ENCODE measurements at regions not wholly inside any gene's neighbourhood (a gene's known extent, or its start where the extent isn't known, plus 50 kb on each side); places are given as distances from the start of the nearest gene placed in this dataset.
"Not testable (repeated sequence)": the region's sequence is repeated elsewhere in the genome, so short reads cannot be mapped to it uniquely, and the experiment has no call there.

DNA sequence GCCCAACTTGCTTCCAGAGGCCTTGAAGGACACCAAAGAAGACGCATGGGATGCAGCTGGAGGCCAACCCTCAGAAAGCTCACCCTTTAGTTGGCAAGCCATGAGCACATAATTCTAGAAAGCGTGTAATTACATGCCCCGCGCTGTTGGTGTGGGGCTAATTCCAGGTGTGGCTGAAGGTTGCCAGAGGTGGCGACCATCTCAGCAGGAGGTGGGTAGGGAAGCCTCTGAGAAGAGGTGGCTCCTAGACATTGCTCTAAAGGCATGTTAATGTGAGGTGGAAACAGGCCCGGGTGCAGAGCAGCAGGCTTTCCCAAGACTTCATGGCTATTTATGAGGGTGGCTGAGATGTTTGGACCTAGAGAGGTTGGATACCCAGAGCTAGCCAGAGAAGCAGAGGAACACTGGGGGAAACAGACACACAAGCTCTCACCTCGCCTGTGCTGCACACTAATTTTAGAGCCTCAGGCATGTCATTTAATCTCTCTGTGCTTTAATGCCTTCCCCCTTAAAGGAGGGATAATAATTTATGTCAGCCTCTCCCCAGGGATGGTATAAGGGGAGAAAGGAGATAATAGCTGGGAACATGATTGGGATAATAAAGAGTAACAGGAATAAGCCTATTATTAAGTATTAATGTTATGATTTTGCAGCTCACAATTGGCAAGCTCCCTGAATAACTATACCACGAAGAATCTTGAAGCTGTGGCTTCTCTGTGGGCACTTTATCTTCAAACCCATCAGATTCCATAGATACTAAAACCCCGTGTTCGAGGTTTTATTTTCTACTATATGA, 60.0 kb upstream of the HELT start:
- H3K4me3 ChIP-seq (ENCODE audit: low read length), result no peak overlapping the region
- TF ChIP-seq CTCF (IDR thresholded peaks at IDR 0.05; ENCODE audit: insufficient read depth, low read depth, low read length, missing control alignments), result no peak
- DNase-seq (ENCODE audit: low read depth), result no peak

GRCh38 chr4:184958923-184959210, 59.4 kb upstream of the HELT start:
- no peak for DNase-seq (ENCODE audit: low read depth)
- H3K4me3 ChIP-seq (ENCODE audit: low read length), result no peak overlapping the region
- no peak for TF ChIP-seq CTCF (IDR thresholded peaks at IDR 0.05; ENCODE audit: insufficient read depth, low read depth, low read length, missing control alignments)

- DNase-seq (ENCODE audit: low read depth), result no peak
- no peak overlapping the region for H3K4me3 ChIP-seq (ENCODE audit: low read length)
- no peak for TF ChIP-seq CTCF (IDR thresholded peaks at IDR 0.05; ENCODE audit: insufficient read depth, low read depth, low read length, missing control alignments)
These were observed 59.0 kb upstream of the HELT start for GRCh38 chr4:184959309-184959708.

DNA sequence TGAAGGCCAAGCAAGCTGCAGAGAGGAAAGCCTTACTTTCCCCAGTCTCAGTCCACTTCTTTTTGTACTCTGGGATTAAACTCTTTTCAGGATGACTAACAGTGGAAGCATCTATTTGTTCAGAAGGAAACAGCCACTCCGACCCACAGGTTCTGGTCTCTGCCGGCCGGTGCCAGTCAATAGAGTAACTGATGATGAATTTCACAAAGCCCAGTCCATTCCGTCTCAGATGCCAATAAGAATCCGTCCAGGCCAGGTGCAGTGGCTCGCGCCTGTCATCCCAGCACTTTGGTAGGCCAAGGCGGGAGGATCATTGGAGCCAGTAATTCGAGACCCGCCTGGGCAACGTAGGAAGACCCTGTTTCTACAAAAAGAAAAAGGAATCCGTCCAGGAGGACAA, 58.5 kb upstream of the HELT start:
- no peak overlapping the region for H3K4me3 ChIP-seq (ENCODE audit: low read length)
- no peak for DNase-seq (ENCODE audit: low read depth)

GRCh38 chr4:184960505-184960971, 57.8 kb upstream of the HELT start:
- DNase-seq (ENCODE audit: low read depth), result no peak
- no peak overlapping the region for H3K4me3 ChIP-seq (ENCODE audit: low read length)
- TF ChIP-seq CTCF (IDR thresholded peaks at IDR 0.05; ENCODE audit: insufficient read depth, low read depth, low read length, missing control alignments), result no peak

More for the DNA sequence above, 58.5 kb upstream of the HELT start:
- TF ChIP-seq CTCF (IDR thresholded peaks at IDR 0.05; ENCODE audit: insufficient read depth, low read depth, low read length, missing control alignments), result no peak

- no peak for DNase-seq (ENCODE audit: low read depth)
- TF ChIP-seq CTCF (IDR thresholded peaks at IDR 0.05; ENCODE audit: insufficient read depth, low read depth, low read length, missing control alignments), result no peak
- no peak overlapping the region for H3K4me3 ChIP-seq (ENCODE audit: low read length)
These were observed 56.6 kb upstream of the HELT start for GRCh38 chr4:184961660-184962059.

DNA sequence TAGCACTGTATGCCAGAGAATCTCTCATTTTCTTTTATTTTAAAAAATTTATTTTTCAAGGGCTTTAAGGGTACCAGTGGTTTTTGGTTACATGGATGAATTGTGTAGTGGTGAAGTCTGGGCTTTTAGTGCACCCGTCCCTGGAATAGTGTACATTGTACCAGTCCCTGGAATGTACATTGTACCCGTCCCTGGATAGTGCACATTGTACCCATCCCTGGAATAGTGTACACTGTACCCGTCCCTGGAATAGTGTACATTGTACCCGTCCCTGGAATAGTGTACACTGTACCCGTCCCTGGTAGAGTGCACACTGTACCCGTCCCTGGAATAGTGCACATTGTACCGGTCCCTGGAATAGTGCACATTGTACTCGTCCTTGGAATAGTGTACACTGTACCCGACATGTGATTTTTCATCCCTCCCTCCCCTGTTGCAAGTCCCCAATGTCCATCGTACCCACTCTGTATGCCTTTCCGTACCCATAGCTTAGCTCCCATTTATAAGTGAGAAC, 56.1 kb upstream of the HELT start:
- H3K4me3 ChIP-seq (ENCODE audit: low read length), result no peak overlapping the region
- no peak for DNase-seq (ENCODE audit: low read depth)
- no peak for TF ChIP-seq CTCF (IDR thresholded peaks at IDR 0.05; ENCODE audit: insufficient read depth, low read depth, low read length, missing control alignments)

DNA sequence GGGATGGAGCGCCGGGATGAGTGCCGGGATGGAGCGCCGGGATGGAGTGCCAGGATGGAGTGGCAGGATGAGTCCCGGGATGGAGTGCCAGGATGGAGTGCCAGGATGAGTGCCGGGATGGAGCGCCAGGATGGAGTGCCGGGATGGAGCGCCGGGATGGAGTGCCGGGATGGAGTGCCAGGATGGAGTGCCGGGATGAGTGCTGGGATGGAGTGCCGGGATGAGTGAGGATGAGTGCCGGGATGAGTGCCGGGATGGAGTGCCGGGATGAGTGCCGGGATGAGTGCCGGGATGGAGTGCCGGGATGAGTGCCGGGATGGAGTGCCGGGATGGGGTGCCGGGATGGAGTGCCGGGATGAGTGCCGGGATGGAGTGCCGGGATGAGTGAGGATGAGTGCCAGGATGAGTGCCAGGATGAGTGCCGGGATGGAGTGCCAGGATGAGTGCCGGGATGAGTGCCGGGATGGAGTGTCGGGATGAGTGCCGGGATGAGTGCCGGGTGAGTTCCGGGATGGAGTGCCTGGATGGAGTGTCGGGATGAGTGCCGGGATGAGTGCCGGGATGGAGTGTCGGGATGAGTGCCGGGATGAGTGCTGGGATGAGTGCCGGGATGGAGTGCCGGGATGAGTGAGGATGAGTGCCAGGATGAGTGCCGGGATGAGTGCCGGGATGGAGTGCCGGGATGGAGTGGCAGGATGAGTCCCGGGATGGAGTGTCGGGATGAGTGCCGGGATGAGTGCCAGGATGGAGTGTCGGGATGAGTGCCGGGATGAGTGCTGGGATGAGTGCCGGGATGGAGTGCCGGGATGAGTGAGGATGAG, 52.9 kb upstream of the HELT start:
- DNase-seq (ENCODE audit: low read depth); H3K4me3 ChIP-seq (ENCODE audit: low read length): not testable (repeated sequence)

DNA sequence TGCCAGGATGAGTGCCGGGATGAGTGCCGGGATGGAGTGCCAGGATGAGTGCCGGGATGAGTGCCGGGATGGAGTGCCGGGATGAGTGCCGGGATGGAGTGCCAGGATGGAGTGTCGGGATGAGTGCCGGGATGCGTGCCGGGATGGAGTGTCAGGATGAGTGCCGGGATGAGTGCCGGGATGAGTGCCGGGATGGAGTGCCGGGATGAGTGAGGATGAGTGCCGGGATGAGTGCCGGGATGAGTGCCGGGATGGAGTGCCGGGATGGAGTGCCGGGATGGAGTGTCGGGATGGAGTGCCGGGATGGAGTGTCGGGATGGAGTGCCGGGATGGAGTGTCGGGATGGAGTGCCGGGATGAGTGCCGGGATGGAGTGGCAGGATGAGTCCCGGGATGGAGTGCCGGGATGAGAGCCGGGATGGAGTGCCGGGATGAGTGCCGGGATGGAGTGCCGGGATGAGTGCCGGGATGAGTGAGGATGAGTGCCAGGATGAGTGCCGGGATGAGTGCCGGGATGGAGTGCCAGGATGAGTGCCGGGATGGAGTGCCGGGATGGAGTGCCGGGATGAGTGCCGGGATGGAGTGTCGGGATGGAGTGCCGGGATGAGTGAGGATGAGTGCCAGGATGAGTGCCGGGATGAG, 52.1 kb upstream of the HELT start:
- DNase-seq (ENCODE audit: low read depth); H3K4me3 ChIP-seq (ENCODE audit: low read length): not testable (repeated sequence)
